NCI-H510A (cell line): ENCODE measurements at regions not wholly inside any gene's neighbourhood (a gene's known extent, or its start where the extent isn't known, plus 50 kb on each side); places are given as distances from the start of the nearest gene placed in this dataset.
A peak's percentile ranks its signal among the peaks of the same experiment; 100 is the strongest.

Source experiments
- DNase-seq: peaks from one replicate; lab custom pipeline; 2025; lab: John Stamatoyannopoulos, UW

DNA sequence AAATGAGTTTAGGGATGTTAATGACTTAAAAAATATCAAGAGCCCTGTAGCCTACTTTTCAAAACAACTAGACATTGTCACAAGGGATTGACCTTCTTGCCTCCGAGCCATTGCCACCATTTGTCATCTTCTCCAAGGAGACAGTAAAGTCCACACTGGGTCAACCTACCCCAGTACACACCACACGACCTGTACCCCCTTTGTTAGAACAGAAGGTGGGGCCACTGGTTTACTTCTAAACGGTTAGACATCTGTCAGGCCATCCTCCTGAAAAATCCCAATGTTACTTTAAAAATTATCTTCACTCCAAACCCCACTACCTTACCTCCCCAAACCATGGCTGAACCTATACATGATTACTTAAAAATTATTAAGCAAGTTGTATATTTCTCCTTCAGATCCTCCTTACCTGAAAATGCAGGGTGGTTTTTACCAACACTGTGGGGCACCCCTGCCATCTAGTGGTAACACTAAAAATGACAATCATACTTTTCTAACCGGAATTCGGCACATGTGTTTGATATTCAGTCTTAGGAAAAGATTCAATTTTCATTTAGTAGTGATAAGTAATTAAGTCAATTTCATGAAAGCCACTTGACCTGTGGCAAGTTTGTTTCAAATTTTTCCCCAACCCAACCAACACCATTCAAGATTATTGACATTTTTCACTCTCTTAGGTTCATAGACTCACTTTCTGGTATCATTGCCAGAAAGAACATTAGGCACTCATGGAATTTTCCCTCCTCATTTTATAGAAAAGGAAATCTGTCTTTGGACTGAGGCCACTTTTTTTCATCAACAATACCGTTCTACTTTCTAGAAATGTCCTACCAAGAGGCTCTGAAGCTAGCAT, 265.3 kb upstream of the PKDCC start:
- DNase-seq, result no peak

DNA sequence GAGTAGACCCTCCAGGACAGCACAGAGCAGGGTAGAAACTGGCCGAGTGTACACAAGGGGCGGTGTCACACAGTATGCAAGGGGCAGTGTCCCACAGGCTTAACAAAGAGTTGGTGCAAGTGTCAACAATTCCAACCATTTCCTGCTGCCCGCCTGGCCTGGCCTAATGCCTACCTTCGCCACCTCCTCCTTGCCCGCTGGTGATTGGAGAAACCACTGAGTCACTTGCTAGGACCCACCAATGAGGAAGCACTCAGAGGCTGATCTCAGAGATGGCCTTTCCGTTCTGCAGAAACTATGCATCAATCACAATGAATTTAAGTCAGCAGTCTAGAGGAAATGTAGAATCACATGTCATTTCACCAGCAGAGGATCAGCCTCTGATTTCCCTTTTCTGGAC, 263.3 kb upstream of the PKDCC start:
- no peak for DNase-seq

DNA sequence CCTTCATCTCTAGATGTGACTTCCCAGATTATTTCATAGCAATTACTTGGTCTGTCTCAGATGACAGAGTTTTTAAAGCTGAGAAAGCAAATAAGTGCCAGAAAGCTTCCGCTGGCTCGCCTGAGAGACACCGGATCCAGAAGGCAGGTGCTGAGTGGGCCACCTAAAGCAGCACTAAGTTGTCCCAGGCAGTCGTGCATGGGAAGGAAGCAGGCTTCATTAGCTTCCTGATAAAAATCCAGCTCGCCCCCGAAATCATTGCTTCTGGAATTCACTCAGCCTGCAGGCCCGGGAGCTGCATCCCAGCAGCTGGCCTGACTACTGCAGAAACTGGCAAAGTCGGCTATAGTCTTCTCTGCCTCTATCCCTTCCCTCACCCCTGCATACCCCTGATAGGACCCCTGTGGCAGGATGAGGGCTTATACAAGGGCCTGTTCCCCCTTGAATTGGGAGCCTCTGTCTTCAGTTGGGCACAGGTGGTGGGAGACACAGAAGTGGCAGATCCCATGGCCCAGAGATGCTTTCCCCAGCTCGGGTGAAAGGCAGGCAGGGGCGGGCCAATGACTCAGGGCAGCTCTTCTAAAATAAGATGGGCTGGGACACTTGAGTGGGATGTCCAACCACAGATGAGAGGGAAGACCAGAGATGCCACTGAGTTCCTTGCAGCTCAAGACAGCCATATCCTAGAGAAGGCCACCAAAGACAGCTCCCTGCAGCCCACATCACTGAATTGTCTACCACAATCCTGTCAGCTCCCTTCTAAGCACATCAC, 262.4 kb upstream of the PKDCC start:
- DNase-seq, result no peak

DNA sequence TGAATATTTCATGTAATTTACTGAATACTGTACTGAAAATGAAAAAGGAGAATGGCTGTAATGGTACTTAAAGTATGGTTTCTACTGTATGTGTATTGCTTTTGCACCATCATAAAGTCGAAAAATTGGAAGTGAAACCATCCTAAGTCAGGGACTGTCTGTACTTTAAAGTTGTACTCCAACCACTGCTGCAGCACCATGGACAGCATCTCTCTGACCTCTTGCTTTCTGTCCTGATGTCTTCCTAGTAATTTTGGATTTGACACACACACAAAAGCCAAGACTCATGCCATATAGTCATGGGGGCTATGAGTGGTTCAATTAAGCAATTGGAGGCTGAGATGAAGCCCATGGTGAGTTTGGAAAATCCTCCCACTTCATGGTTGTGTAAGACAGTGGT, 256.3 kb upstream of the PKDCC start:
- no peak for DNase-seq

DNA sequence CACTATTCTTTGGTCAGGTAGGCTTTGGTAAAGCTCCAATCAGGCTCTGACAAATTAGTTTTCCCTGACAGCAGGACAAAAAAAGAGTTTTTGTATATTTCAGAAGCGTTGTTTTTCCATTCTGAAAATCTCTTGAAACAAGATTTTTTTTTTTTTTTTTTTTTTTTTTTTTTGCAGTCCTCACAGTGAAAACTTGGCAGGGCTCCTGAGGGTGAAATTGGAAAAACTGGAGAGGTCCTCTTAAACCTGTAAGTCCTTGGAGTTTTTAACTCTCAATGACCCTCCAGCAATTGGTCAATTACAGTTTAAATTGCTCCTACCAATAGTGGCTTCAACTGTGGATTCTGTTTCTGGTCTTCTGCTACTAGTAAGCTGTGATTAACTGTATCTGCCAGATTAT, 244.5 kb upstream of the PKDCC start:
- DNase-seq, result no peak

DNA sequence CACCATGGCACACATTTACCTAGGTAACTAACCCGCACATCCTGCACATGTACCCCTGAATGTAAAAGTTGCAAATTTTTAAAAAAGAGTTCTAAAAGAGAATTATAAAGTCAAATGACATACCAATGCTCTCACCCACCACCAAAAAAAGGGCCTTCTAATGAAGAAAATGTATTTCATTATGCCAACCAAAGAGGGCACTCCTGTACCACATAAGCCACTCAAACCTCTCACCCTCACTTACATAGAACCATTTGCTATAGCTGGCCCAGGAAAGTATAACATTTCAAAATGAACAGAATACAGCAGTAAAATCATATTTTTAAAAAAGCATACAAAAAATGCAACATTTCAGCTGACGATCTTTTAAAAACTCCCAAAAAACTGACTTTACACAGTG, 241.5 kb upstream of the PKDCC start:
- DNase-seq, result no peak

DNA sequence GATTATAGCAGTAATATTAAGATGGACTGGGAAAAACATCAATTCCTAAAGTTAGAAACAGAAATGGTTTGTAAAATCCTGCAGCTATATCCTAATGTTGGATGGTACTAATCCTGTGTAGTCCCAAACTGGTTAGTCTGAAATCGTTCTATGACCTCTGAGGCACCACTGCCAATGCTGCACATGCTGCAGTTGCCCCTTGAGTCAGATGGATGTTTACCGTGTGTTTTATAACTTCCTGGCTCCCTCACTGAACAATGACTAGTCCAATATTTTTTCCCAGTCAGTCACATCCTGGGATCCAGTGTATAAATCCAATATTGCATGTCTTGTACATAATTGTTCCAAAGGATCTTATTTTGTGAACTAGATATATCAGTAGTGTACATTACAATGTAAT, 226.7 kb upstream of the PKDCC start:
- no peak for DNase-seq

DNA sequence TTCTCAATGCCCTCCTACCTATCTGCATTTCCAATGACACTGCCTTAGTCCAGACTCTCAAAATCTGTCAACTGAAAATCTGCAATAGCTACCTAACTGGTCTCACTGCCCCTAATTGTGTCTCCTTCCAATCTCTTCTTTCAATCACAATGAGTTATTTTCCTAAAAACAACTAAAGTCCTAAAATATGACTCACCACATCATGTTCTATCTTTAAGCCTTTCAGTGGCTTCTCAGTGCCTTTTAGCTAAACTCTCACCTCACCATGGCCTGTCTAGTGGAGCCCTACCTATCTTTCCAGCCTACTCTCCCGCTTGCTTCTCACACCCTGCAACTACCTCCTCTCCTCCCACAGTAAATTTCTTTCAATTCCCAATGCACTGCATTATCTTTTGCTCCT, 220.9 kb upstream of the PKDCC start:
- no peak for DNase-seq

DNA sequence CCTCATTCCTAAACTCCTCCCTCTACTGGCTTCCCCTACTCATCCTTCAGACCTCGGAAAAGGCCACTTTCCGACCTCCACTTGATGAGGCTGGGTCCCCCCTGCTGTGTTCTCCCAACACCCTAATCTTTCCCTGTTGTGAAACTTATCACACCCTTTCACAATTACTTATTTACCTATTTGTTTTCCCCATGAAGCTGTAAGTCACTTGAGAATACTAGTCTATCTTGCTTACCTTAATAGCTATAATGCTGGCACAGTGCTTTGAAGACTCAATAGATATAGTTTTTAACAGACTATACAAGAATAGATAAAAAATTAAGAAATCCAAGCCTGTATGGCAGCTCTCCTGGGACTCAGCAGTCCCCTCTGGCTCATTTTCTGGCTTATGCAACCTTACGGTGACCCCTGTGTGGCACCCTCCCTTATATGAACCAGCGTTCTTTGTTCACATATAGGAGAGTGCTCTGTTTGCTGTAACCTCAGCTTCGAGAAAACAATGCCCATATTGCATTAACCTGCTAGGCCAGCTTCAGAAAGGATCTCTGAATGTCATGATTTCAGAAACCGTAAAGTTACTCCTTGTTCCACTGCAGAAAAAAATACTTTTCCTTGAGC, 220.4 kb upstream of the PKDCC start:
- no peak for DNase-seq

DNA sequence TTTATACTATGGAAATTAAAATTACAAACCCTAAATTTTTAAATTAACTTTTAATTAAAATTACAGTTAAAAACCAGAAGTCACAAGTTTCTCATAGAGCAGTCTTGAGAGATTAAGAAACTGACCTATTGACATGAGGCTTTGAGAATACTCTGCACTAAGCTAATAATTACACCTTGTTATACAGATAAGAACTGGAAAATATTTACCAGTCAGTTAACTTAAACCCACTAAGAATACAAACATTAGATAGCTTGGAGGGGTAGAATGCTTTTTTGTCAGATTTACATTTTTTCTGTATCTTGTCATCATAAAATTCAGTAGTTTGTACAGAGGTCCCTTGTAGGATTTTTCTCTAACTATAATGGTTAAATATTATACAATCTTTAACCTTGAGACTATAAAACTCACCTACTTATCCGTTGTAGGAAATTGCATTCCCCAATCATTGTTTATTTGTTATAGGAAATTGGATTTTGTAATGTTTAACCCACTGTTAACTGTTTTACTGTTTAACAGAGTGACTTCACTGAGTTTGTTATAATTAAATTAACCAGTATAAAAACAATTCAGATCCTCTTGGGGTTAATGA, 219.7 kb upstream of the PKDCC start:
- DNase-seq, result no peak

DNA sequence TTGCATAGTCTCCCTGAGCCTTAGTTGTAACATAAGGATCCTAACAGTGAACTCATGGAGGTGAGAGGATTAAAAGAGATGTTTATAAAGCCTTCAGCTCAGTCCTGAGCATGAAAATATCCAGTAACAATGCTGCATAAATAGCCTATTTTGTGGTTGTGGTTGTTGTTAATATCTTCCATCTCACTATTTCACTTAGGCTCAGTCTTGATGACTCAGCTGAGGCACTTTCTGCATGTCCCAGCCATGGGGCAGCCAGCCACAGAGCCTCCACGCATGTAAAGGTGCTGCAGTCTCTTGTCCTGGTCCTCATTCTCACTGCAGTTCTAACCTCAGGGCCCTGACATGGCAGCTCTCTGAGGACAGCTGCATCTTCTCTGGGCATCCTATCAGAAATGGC, 218.8 kb upstream of the PKDCC start:
- no peak for DNase-seq

DNA sequence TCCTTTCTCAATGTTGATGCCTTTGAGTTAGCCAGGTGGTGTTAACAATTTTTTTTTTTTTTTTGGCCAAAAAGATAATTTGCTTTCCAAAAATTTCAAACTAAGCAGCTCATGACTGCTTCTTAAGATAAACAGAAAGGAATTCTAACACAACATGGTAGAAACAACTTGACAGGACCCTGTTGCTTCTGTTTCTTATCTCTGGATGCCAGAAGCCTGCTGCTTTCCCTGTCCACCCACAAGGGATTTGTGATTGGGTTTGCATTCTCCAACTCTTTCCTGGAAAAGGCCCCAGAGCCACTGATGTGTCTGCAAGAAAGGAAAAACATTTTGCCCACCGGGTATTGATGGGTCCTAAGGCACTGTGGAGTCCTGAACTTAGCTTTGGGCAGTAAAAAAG, 217.2 kb upstream of the PKDCC start:
- no peak for DNase-seq

DNA sequence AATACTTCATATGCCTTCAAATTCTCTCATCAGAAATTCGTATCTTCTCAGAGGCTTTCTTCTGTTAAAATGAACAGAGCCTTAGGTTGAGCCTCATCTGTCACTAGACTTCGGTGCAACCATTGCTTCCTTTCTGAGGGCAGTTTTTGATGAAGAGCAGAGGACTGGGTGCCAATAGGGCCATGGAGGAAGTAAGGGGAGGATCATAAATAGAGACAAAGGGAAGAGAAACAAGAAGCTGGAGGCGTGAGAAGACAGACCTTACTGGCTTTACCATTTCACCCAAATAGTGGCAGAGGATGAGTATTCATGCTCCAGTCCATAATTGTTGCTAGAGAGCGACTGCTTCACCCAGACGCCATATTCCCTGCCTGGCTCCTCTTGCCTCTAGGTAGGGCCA, 215.6 kb upstream of the PKDCC start:
- no peak for DNase-seq

DNA sequence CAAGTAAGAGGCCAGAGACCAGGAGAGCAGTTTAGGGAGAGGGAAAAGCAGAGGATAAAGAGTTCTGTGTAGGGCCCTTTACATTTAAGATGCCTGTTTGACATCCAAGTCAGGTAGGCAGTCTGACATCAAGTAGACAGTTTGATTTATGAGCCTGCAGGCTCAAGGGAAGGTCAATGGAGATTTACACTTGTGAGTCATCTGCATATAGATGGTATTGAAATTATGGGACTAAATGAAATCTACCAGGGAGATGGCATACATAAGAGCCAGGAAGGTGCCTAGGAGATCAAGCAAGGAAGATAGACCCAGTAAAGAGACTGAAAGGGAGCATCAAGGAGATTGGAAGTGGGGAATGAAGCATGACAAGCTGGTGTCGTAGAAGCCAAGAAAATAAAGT, 212.4 kb upstream of the PKDCC start:
- no peak for DNase-seq

DNA sequence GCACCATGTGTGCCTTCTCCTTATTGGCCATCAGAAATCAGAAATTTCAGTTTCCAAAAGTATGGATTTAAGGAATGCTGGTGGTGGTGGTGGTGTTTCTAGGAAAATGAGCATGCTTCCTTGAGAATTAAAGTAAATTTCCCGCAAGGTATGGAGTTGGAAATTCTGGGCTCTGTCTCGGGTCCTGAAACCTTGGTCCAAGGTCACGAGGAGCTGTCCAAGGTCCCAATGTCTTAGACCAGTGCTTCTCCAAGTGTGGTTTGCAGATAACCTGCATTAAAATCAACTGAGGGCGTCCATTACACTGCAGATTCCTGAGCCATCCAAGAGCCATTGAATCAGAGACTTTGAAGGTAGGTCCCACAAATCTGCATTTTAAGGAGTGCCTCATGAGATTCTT, 210.9 kb upstream of the PKDCC start:
- DNase-seq, result no peak

DNA sequence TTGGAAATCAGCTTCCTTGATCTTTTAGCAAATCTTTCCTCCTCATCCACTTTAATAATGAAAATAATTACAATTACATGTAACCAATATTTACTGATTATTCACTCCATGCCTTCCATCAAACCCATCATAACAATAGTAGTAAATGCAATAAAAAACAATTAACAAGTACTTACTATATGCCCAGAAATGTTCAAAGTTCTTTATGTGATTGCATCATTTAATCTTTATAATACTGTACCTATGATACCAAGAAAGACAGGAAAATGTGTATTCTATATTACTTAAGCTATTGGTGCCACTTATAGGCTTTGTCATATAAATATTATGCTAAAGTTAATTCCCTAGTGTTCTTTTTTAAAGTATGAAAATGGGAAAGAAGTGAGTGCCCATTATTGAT, 210.2 kb upstream of the PKDCC start:
- no peak for DNase-seq

DNA sequence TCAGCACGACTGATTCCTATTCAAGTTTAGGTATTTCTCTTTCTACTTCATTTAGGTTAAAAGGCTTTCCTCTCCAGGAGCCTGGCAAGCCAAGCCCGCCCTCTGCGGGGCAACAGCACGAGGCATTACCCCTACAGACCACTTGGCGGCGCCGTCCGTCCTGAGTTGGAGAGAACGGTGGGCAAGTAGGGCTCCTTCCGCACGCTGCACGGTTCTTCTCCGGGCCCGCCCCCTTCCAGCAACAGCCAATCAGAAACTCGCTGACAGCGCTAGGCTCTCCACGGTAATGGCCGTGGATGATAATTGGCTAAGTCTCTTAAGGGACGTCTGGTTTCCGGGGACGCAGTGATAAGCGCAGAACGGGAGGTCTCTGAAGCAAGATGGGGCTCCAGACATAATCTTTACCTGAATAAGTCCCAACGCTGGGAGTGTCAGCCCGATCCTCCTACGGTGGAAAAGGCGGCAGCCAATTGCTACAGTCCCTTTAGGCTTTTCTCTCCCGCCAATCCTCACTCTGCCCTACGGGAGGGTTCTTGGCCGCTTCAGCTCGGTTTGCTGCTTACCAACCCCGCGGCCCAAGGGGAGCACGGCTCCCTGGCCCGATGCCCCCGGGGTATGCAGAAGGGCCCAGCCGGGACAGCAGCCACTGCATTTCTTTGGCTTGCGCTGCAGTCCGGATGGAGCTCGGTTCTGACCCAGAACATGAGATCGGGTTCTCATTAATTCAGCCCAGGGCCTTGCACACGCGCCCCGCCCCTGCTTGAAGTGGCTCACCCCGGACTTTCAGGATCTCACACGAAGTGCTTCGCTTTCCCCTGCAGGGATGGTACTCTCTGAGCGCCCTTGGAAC, 206.9 kb upstream of the PKDCC start:
- DNase-seq, result peak; percentile 91

DNA sequence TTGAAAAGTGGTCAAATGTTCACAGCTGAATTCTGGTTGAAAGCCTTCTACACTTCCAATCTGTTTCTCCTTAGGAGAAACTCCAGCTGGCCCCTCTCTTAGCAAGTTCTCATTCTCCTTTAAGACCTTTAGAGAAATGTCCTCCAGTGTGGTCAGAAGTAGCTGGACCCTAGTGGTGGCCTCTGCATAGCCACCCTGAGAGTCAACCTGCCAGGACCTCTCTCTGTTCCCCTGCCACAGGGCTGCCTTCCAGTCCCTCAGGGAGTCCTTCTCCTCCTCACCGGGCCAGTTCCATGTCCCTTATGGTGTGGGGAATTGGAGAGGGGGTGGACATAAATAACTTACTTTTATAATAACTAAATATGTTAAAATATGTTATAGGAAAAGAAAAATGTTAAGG, 200.9 kb upstream of the PKDCC start:
- no peak for DNase-seq

DNA sequence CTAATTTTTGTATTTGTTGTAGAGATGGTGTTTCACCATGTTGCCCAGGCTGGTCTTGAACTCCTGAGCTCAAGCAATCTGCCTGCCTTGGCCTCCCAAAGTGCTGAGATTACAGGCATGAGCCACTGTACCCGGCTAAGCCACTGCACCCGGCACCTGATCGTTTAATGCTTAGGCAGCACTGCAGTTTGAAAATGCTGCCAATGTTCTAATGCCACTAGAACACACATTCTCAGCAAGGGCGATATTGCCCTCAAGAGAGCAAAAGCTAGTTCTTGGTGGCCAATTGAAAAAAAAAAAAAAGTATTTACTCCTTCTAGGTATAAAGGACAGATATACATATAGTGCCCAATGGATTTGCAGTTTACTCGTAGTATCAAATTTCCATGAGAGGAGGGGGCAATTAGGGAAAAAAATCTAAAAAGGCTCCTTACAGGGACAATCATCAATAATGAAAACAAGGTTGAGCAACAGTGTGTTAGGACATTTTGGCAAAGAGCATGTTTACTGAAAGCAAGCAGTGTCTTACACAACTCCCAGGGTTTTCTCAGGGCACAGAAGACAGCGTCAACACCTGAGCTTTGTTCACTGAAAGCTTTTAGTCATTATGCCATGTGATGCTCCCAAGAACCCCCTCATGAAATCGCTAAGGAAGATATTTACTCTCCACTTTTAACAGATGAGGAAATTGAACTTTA, 199.9 kb upstream of the PKDCC start:
- DNase-seq, result no peak

DNA sequence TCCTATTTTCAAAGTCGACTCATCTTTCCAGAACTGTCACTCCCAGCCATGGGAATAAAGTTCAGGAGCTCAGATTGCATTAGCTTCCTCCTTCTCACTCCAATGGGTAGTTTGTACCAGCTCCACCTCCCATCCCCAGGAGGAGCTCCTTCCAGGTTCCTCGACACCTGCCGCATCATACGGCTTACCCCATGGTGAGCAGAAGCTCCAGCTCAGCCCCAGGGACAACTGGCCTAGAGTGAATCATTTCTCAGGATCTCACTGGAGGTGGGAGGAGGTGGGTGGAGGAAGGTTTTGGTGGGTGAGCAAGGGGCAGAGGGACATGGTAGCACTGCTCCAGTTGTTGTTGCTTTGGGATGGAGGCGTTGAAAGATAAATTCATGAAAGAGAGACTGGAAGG, 196.3 kb upstream of the PKDCC start:
- no peak for DNase-seq
